Keratinocyte (primary cell): ENCODE measurements at regions not wholly inside any gene's neighbourhood (a gene's known extent, or its start where the extent isn't known, plus 50 kb on each side); places are given as distances from the start of the nearest gene placed in this dataset.

ENCODE experiments used
- DNase-seq: peaks from one replicate; pipeline ENCODE4 v3.0.0-alpha.2; 2011; ENCODE audit warnings: low read depth, missing footprints, low spot score
- FAIRE-seq: peaks from 2 replicates; lab custom pipeline; 2011; peaks lifted over from hg19 to GRCh38; lab: Jason Lieb, UNC
- H2AFZ ChIP-seq: 2 replicates; pipeline ENCODE4 v1.6.0; 2012; ENCODE audit warnings: low read length, control low read depth, inconsistent platforms; ENCODE audit not compliant: control insufficient read depth
- H3K27ac ChIP-seq: 2 replicates; pipeline ENCODE4 v1.5.1; 2011; ENCODE audit warnings: low read length; ENCODE audit not compliant: control insufficient read depth, insufficient read depth
- H3K27me3 ChIP-seq: 3 replicates; pipeline ENCODE4 v1.6.0; 2011; ENCODE audit warnings: low read length; ENCODE audit not compliant: control insufficient read depth, insufficient read depth; ENCODE audit errors: extremely low read depth
- H3K36me3 ChIP-seq, 2 experiments: 2 replicates in 1 of 2; 3 replicates in 1 of 2; pipeline ENCODE4 v1.5.1; 2011; ENCODE audit warnings: low read length in 2 of 2, mild to moderate bottlenecking in 1 of 2; ENCODE audit not compliant: control insufficient read depth in 2 of 2, insufficient read depth in 2 of 2; ENCODE audit errors: extremely low read depth in 1 of 2
- H3K4me1 ChIP-seq: 3 replicates; pipeline ENCODE4 v1.5.1; 2011; ENCODE audit warnings: low read length; ENCODE audit not compliant: control insufficient read depth, insufficient read depth; ENCODE audit errors: extremely low read depth
- H3K4me2 ChIP-seq: 3 replicates; pipeline ENCODE4 v1.6.0; 2011; ENCODE audit warnings: low read depth, low read length; ENCODE audit not compliant: control insufficient read depth, insufficient read depth; ENCODE audit errors: extremely low read depth
- H3K4me3 ChIP-seq, 3 experiments: fragments of 200-600 bp in 1 of 3; sonication (generic) in 1 of 3; 2 replicates in 2 of 3; 3 replicates in 1 of 3; pipeline ENCODE4 v1.5.1; 2011 to 2016; ENCODE audit warnings: low read length in 3 of 3, mild to moderate bottlenecking in 3 of 3, control low read depth in 2 of 3, inconsistent platforms in 1 of 3, low read depth in 1 of 3, mixed read lengths in 1 of 3, mixed run types in 1 of 3, moderate library complexity in 1 of 3; ENCODE audit not compliant: control insufficient read depth in 2 of 3, insufficient read depth in 2 of 3; ENCODE audit errors: extremely low read depth in 1 of 3
- H3K79me2 ChIP-seq: 2 replicates; pipeline ENCODE4 v1.6.0; 2012; ENCODE audit warnings: low read length; ENCODE audit not compliant: control insufficient read depth, insufficient read depth
- H3K9ac ChIP-seq: 3 replicates; pipeline ENCODE4 v1.6.0; 2011; ENCODE audit warnings: low read length; ENCODE audit not compliant: control insufficient read depth, insufficient read depth; ENCODE audit errors: extremely low read depth
- H3K9me1 ChIP-seq: 3 replicates; pipeline ENCODE4 v1.6.0; 2011; ENCODE audit warnings: low read length; ENCODE audit not compliant: control insufficient read depth, insufficient read depth; ENCODE audit errors: extremely low read depth
- H3K9me3 ChIP-seq: 2 replicates; pipeline ENCODE4 v1.5.1; 2012; ENCODE audit warnings: low read depth, low read length; ENCODE audit not compliant: control insufficient read depth
- H4K20me1 ChIP-seq: 3 replicates; pipeline ENCODE4 v1.6.0; 2011; ENCODE audit warnings: low read length; ENCODE audit not compliant: control insufficient read depth, insufficient read depth; ENCODE audit errors: extremely low read depth
- EZH2 ChIP-seq: IDR thresholded peaks from one replicate; pipeline ENCODE4 v1.6.1; 2012; ENCODE audit warnings: inconsistent platforms, mild to moderate bottlenecking, low read length, moderate library complexity
- dilution Hi-C: fragments of 300-500 bp; cut with MboI; formaldehyde crosslinking; loops from one replicate; pipeline ENCODE4 v1.7.0; 2020; ENCODE audit warnings: low sequenced_read_pairs; ENCODE audit not compliant: extremely low pct_ligation_motif_present
- TF ChIP-seq, protein P1 (sequence below), 3 experiments: IDR thresholded peaks in 1 of 3; conservative IDR thresholded peaks in 1 of 3; optimal IDR thresholded peaks in 1 of 3; 2 replicates in 2 of 3; 3 replicates in 1 of 3; pipeline versions ENCODE3 to v1.5.1; 2011; ENCODE audit warnings: low read length in 3 of 3, mild to moderate bottlenecking in 3 of 3, moderate library complexity in 2 of 3, control low read depth in 1 of 3, inconsistent platforms in 1 of 3; ENCODE audit not compliant: insufficient read depth in 2 of 3; ENCODE audit errors: extremely low read depth in 1 of 3

DNA sequence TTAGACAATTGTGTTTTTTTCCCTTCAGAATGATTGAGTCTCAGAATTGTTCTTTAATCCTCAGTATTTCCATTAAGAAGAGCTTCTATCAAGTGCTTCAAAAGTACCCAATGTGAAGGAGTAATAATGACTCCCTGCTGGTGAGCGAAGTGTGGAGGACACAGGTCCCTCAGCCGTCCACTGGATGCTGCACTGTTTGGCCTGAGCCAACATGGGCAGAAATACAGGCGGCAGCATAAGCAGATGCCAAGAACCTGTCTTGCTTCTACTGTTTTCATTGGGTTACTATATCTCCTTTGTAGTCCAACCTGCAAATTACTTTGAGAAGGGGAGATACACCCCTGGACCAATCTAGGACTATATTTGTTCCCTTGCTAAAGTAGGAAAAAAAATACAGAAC lies 55.3 kb upstream of the DPH5 start:
- Histone ChIP-seq H3K79me2 (no peaks in the 10 kb centered on the region), H3K9me1 (no peaks in the 10 kb centered on the region), H3K27me3 (no peaks in the 10 kb centered on the region), H3K36me3 (no peaks in the 10 kb centered on the region), H4K20me1 (no peaks in the 10 kb centered on the region), H3K27ac (no peak overlapping the region), H3K9ac (no peak overlapping the region), H3K4me3 (no peak overlapping the region), H2AFZ (no peak overlapping the region), H3K4me2 (no peak overlapping the region), H3K9me3 (no peaks in the 10 kb centered on the region), H3K4me1 (peaks cover under 1% of the 10 kb centered on the region)
- DNase-seq (no peak), FAIRE-seq (no peak)
- dilution Hi-C loops, result no loop called here
- TF ChIP-seq, protein P1, sequence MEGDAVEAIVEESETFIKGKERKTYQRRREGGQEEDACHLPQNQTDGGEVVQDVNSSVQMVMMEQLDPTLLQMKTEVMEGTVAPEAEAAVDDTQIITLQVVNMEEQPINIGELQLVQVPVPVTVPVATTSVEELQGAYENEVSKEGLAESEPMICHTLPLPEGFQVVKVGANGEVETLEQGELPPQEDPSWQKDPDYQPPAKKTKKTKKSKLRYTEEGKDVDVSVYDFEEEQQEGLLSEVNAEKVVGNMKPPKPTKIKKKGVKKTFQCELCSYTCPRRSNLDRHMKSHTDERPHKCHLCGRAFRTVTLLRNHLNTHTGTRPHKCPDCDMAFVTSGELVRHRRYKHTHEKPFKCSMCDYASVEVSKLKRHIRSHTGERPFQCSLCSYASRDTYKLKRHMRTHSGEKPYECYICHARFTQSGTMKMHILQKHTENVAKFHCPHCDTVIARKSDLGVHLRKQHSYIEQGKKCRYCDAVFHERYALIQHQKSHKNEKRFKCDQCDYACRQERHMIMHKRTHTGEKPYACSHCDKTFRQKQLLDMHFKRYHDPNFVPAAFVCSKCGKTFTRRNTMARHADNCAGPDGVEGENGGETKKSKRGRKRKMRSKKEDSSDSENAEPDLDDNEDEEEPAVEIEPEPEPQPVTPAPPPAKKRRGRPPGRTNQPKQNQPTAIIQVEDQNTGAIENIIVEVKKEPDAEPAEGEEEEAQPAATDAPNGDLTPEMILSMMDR (optimal IDR thresholded peaks at IDR 0.05 in 1 of 3, IDR thresholded peaks at IDR 0.05 in 1 of 3, conservative IDR thresholded peaks at IDR 0.05 in 1 of 3; ENCODE audit: extremely low read depth in 1 of 3, insufficient read depth in 2 of 3, low read length in 3 of 3), result no peak
- no peak for TF ChIP-seq EZH2

DNA sequence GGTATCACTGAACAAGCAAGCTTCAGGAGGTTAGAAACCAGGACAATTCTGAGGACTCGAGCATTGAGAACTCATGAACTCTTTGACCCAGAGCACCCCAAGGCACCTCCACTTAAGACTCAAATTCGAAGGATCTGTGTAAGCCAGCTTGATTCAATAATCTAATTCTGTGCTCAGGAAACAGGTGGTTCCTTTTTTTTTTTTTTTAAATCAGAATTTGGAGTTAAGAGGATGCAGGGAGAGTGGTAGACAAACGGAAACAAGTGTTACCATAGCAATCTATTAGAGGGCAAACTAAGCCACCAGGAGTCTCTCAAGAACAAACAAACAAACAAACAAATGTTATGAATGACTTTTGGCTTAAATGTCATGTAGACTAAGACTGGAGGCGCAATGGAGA lies 53.8 kb upstream of the DPH5 start:
- Histone ChIP-seq H3K4me2 (no peak overlapping the region), H3K27ac (no peak overlapping the region), H3K9me1 (no peaks in the 10 kb centered on the region), H3K4me3 (no peak overlapping the region), H3K36me3 (no peaks in the 10 kb centered on the region), H2AFZ (no peak overlapping the region), H3K9ac (no peak overlapping the region), H4K20me1 (no peaks in the 10 kb centered on the region), H3K27me3 (no peaks in the 10 kb centered on the region), H3K4me1 (peaks cover 2% of the 10 kb centered on the region), H3K9me3 (no peaks in the 10 kb centered on the region), H3K79me2 (no peaks in the 10 kb centered on the region)
- TF ChIP-seq EZH2, result no peak
- TF ChIP-seq, protein P1 (optimal IDR thresholded peaks at IDR 0.05 in 1 of 3, IDR thresholded peaks at IDR 0.05 in 1 of 3, conservative IDR thresholded peaks at IDR 0.05 in 1 of 3; ENCODE audit: extremely low read depth in 1 of 3, insufficient read depth in 2 of 3, low read length in 3 of 3), result no peak
- dilution Hi-C loops, result no loop called here
- DNase-seq, result no peak
- FAIRE-seq, result no peak
